Activated naive CD4-positive, alpha-beta T cell treated with anti-CD3 and anti-CD28 coated beads for 36 hours (primary cell): ENCODE measurements at regions not wholly inside any gene's neighbourhood (a gene's known extent, or its start where the extent isn't known, plus 50 kb on each side); places are given as distances from the start of the nearest gene placed in this dataset.
A peak's percentile ranks its signal among the peaks of the same experiment; 100 is the strongest.

ENCODE experiments used
- CTCF ChIA-PET: fragments of 350-600 bp; sonication (Branson Sonifier 250); formaldehyde crosslinking; loops from one replicate; lab custom pipeline; 2021; ENCODE audit warnings: antibody characterized with exemption; lab: Charles Lee
- DNase-seq: peaks from one replicate; pipeline ENCODE4 v3.0.0-alpha.2; 2020
- H3K27ac Mint-ChIP-seq: one replicate; pipeline ENCODE4 v1.8.0; 2021; ENCODE audit warnings: mild to moderate bottlenecking, mixed read lengths
- H3K27me3 Mint-ChIP-seq: one replicate; pipeline ENCODE4 v1.8.0; 2021; ENCODE audit warnings: low read depth, mixed read lengths
- H3K36me3 Mint-ChIP-seq: one replicate; pipeline ENCODE4 v1.8.0; 2021; ENCODE audit warnings: low read depth, mixed read lengths
- H3K4me1 Mint-ChIP-seq: one replicate; pipeline ENCODE4 v1.8.0; 2021; ENCODE audit warnings: low read depth, mixed read lengths
- H3K4me3 Mint-ChIP-seq: one replicate; pipeline ENCODE4 v1.8.0; 2021; ENCODE audit warnings: mild to moderate bottlenecking, moderate library complexity, mixed read lengths
- H3K9me3 Mint-ChIP-seq: one replicate; pipeline ENCODE4 v1.8.0; 2021; ENCODE audit warnings: mixed read lengths
- intact Hi-C: fragments of 100-400 bp; cut with micrococcal nuclease; formaldehyde crosslinking; loops from one replicate; pipeline ENCODE4 v1.15.1; 2023

GRCh38 chr18:67104700-67105284 lies 411.7 kb downstream of the DSEL start:
- no peaks in the 10 kb centered on the region for H3K36me3 Mint-ChIP-seq
- CTCF ChIA-PET, result interaction anchor here (1.3 to 3.5 kb wide), 3 partner anchors 87 to 95 kb away, joined by 5 to 32 read pairs (median 5); no protein-coding TSS in a partner anchor
- H3K9me3 Mint-ChIP-seq, result no peaks in the 10 kb centered on the region
- H3K4me1 Mint-ChIP-seq, result no peaks in the 10 kb centered on the region
- DNase-seq, result peak; percentile 65
- no peak overlapping the region for H3K27ac Mint-ChIP-seq
- peaks cover 3% of the 10 kb centered on the region for H3K27me3 Mint-ChIP-seq
- intact Hi-C loops, result loop anchor here (1.0 kb wide), 1 partner anchor 96 kb away; no protein-coding TSS in a partner anchor
- H3K4me3 Mint-ChIP-seq, result no peak overlapping the region

- Mint-ChIP-seq H3K36me3 (no peaks in the 10 kb centered on the region), H3K27me3 (no peaks in the 10 kb centered on the region), H3K9me3 (no peaks in the 10 kb centered on the region), H3K4me1 (no peaks in the 10 kb centered on the region), H3K4me3 (no peak overlapping the region), H3K27ac (no peak overlapping the region)
- intact Hi-C loops, result no loop called here
- DNase-seq, result no peak
- CTCF ChIA-PET, result no interaction called here
Measured at GRCh38 chr18:67094123-67094522, 422.4 kb downstream of the DSEL start.

GRCh38 chr18:67092141-67092540 lies 424.4 kb downstream of the DSEL start:
- DNase-seq, result no peak
- CTCF ChIA-PET, result no interaction called here
- H3K4me3 Mint-ChIP-seq, result no peak overlapping the region
- H3K27me3 Mint-ChIP-seq, result no peaks in the 10 kb centered on the region
- no peaks in the 10 kb centered on the region for H3K36me3 Mint-ChIP-seq
- H3K4me1 Mint-ChIP-seq, result no peaks in the 10 kb centered on the region
- intact Hi-C loops, result no loop called here
- no peak overlapping the region for H3K27ac Mint-ChIP-seq
- H3K9me3 Mint-ChIP-seq, result no peaks in the 10 kb centered on the region

DNA sequence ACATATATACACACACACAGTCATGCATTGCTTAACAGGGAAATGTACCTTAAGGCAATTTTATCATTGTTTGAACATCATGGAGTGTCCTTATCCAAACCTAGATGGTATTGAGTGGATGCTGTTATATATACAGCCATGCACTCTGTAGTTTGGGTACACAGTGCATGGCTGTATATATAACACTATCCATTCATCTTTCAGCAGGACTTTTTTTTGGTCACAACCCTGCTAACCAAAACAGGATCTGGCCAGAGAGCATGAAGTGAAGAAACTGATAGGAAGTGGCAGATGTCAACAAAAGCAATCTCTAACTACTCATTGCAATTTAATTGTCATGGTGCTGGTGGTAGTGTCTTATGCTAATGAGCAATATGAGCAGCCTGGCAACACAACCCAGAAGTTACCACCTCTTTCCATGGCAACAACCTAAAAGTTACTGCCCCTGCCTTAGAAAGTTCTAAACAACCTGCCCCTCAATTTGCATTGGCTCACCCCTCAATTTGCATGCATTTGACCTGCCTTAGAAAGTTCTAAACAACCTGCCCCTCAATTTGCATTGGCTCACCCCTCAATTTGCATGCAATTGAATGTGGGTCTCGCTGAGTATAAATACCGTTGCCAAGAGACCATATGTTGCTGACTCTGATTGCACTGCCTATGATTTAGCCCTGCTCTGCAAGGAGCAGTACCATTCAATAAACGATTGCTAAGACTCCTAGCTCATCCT lies 434.9 kb downstream of the DSEL start:
- Mint-ChIP-seq H3K4me1 (no peaks in the 10 kb centered on the region), H3K9me3 (no peaks in the 10 kb centered on the region), H3K27ac (no peak overlapping the region), H3K4me3 (no peak overlapping the region), H3K36me3 (no peaks in the 10 kb centered on the region), H3K27me3 (no peaks in the 10 kb centered on the region)
- intact Hi-C loops, result no loop called here
- CTCF ChIA-PET, result no interaction called here
- DNase-seq, result no peak

- H3K9me3 Mint-ChIP-seq, result no peaks in the 10 kb centered on the region
- H3K27ac Mint-ChIP-seq, result no peak overlapping the region
- intact Hi-C loops, result no loop called here
- CTCF ChIA-PET, result no interaction called here
- DNase-seq, result no peak
- H3K27me3 Mint-ChIP-seq, result no peaks in the 10 kb centered on the region
- H3K36me3 Mint-ChIP-seq, result no peaks in the 10 kb centered on the region
- no peaks in the 10 kb centered on the region for H3K4me1 Mint-ChIP-seq
- H3K4me3 Mint-ChIP-seq, result no peak overlapping the region
Measured at GRCh38 chr18:67080601-67081000, 435.9 kb downstream of the DSEL start.

GRCh38 chr18:67074309-67074708 lies 442.2 kb downstream of the DSEL start:
- Mint-ChIP-seq H3K4me3 (no peak overlapping the region), H3K27me3 (no peaks in the 10 kb centered on the region), H3K27ac (no peak overlapping the region), H3K36me3 (no peaks in the 10 kb centered on the region), H3K9me3 (no peaks in the 10 kb centered on the region), H3K4me1 (no peaks in the 10 kb centered on the region)
- CTCF ChIA-PET, result no interaction called here
- DNase-seq, result no peak
- intact Hi-C loops, result no loop called here

DNA sequence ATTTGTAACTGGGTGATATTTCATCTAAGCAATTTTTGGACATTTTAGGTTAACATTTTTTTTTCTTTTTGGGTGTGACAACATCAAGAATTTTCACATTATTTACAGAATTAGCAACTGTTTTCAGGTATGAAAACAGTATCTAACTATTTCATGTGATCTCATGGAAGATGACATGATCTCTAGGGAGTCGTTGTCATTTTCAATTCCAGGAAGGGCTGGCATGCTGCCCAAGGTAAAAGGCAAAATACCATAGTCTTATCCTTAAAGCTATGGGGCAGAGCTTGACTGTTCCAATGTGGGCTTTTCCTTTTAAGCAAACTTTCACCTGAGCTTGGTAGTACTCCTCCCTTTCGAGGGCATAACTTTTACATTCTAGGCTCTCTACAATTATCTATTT lies 443.7 kb downstream of the DSEL start:
- Mint-ChIP-seq H3K4me1 (no peaks in the 10 kb centered on the region), H3K36me3 (no peaks in the 10 kb centered on the region), H3K27me3 (no peaks in the 10 kb centered on the region), H3K27ac (no peak overlapping the region), H3K4me3 (no peak overlapping the region), H3K9me3 (no peaks in the 10 kb centered on the region)
- intact Hi-C loops, result no loop called here
- DNase-seq, result no peak
- CTCF ChIA-PET, result no interaction called here

DNA sequence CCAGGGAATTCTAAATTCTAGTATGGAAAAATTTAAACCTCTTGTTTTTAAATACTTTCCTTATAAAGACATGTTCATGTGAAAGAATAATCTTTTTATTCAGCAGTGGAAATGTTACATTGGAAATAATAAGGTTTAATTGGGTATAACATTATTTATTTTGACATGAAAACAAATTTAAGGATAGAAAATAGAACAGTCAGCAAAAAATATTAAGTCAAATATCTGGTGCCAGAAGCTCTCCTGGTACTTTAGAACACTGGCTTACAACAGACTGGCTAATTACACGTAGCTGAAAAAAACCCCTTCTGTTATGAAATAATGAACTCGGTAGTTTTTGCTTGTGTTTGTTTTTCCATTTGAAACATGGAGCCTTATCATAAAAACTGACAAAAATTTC lies 447.9 kb downstream of the DSEL start:
- no peaks in the 10 kb centered on the region for H3K36me3 Mint-ChIP-seq
- CTCF ChIA-PET, result no interaction called here

GRCh38 chr18:67047334-67047733 lies 443.4 kb upstream of the CDH19 start:
- CTCF ChIA-PET, result no interaction called here
- H3K9me3 Mint-ChIP-seq, result no peaks in the 10 kb centered on the region
- H3K4me1 Mint-ChIP-seq, result no peaks in the 10 kb centered on the region
- intact Hi-C loops, result no loop called here
- H3K36me3 Mint-ChIP-seq, result no peaks in the 10 kb centered on the region
- H3K27me3 Mint-ChIP-seq, result no peaks in the 10 kb centered on the region
- no peak overlapping the region for H3K4me3 Mint-ChIP-seq
- DNase-seq, result no peak
- H3K27ac Mint-ChIP-seq, result no peak overlapping the region

More for the DNA sequence above, 447.9 kb downstream of the DSEL start:
- Mint-ChIP-seq H3K4me1 (no peaks in the 10 kb centered on the region), H3K27ac (no peak overlapping the region), H3K27me3 (no peaks in the 10 kb centered on the region), H3K9me3 (no peaks in the 10 kb centered on the region), H3K4me3 (no peak overlapping the region)
- intact Hi-C loops, result no loop called here
- no peak for DNase-seq

DNA sequence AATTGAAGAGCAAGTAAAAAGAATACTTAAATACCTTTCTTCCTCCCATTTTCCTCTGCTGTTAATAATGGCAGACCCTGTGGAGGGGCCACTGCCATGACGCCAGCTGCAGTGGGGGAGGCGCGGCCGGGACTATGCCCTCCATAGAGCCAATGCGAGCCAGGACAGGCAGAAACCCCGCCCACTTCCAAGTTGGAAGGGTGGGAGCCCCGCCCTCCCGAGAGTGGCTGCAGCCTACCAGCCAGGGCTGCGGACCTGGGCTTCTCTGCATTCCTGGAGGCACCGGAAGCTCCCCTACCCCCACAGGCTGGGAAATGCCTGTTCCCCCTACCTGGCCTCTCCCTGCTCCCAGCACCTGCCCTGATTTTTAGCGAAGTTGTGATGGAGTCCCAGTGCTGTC lies 439.4 kb upstream of the CDH19 start:
- DNase-seq, result no peak
- no peaks in the 10 kb centered on the region for H3K27me3 Mint-ChIP-seq
- no peak overlapping the region for H3K27ac Mint-ChIP-seq
- no peak overlapping the region for H3K4me3 Mint-ChIP-seq
- H3K9me3 Mint-ChIP-seq, result no peaks in the 10 kb centered on the region
- CTCF ChIA-PET, result no interaction called here
- H3K36me3 Mint-ChIP-seq, result no peaks in the 10 kb centered on the region
- intact Hi-C loops, result no loop called here
- no peaks in the 10 kb centered on the region for H3K4me1 Mint-ChIP-seq

GRCh38 chr18:67041334-67041733 lies 437.4 kb upstream of the CDH19 start:
- H3K4me1 Mint-ChIP-seq, result no peaks in the 10 kb centered on the region
- DNase-seq, result no peak
- CTCF ChIA-PET, result no interaction called here
- intact Hi-C loops, result no loop called here
- H3K4me3 Mint-ChIP-seq, result no peak overlapping the region
- H3K36me3 Mint-ChIP-seq, result no peaks in the 10 kb centered on the region
- H3K9me3 Mint-ChIP-seq, result no peaks in the 10 kb centered on the region
- no peak overlapping the region for H3K27ac Mint-ChIP-seq
- H3K27me3 Mint-ChIP-seq, result no peaks in the 10 kb centered on the region

GRCh38 chr18:67035026-67035425 lies 431.1 kb upstream of the CDH19 start:
- intact Hi-C loops, result no loop called here
- Mint-ChIP-seq H3K4me3 (no peak overlapping the region), H3K27ac (no peak overlapping the region), H3K36me3 (no peaks in the 10 kb centered on the region), H3K9me3 (no peaks in the 10 kb centered on the region), H3K27me3 (no peaks in the 10 kb centered on the region), H3K4me1 (no peaks in the 10 kb centered on the region)
- DNase-seq, result no peak
- CTCF ChIA-PET, result no interaction called here

DNA sequence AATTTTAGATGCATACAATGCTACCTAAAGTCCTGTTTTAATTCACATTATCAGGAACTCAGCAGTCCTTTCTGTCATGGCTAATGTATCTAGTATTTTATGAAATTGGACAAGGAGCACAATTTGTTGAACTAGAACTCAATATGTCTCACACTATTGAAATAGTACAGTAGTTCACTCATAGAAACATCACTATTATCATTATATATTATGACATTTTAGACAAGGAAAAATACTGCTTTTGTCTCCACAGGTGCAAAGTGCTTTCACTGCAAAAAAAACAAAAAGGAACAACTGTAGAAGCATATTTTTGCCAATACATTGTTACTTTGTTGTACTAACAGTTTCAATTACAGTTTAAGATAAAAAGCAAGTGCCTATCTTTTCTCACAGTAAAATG lies 419.2 kb upstream of the CDH19 start:
- CTCF ChIA-PET, result no interaction called here
- Mint-ChIP-seq H3K36me3 (no peaks in the 10 kb centered on the region), H3K27me3 (no peaks in the 10 kb centered on the region), H3K4me1 (no peaks in the 10 kb centered on the region), H3K4me3 (no peak overlapping the region), H3K27ac (no peak overlapping the region), H3K9me3 (peaks cover 3% of the 10 kb centered on the region)
- no peak for DNase-seq
- intact Hi-C loops, result no loop called here
